IPS DF 4.7 (cell line): ENCODE measurements at regions not wholly inside any gene's neighbourhood (a gene's known extent, or its start where the extent isn't known, plus 50 kb on each side); places are given as distances from the start of the nearest gene placed in this dataset.

Experiments used
- DNase-seq: peaks from one replicate; pipeline ENCODE4 v3.0.0-alpha.2; 2013; ENCODE audit warnings: low spot score; ENCODE audit errors: extremely low read depth

- DNase-seq, result no peak
Measured at GRCh38 chr18:10270151-10270571, 184.3 kb upstream of the APCDD1 start.

GRCh38 chr18:10271481-10271880 is 183.0 kb upstream of the APCDD1 start:
- no peak for DNase-seq

GRCh38 chr18:10274301-10274700 is 180.1 kb upstream of the APCDD1 start:
- DNase-seq, result no peak

- DNase-seq, result no peak
Measured at GRCh38 chr18:10275486-10275885, 178.9 kb upstream of the APCDD1 start.

- DNase-seq, result no peak
Measured at GRCh38 chr18:10278265-10278664, 176.2 kb upstream of the APCDD1 start.

- DNase-seq, result no peak
Measured at GRCh38 chr18:10279471-10279870, 175.0 kb upstream of the APCDD1 start.

- DNase-seq, result no peak
Measured at GRCh38 chr18:10279905-10280644, 174.4 kb upstream of the APCDD1 start.

- no peak for DNase-seq
Measured at GRCh38 chr18:10284540-10285282, 169.7 kb upstream of the APCDD1 start.

- no peak for DNase-seq
Measured at GRCh38 chr18:10285283-10285640, 169.2 kb upstream of the APCDD1 start.

GRCh38 chr18:10286580-10287150 is 167.8 kb upstream of the APCDD1 start:
- no peak for DNase-seq

GRCh38 chr18:10289251-10289650 is 165.2 kb upstream of the APCDD1 start:
- DNase-seq, result no peak

GRCh38 chr18:10289951-10290637 is 164.3 kb upstream of the APCDD1 start:
- DNase-seq, result no peak

GRCh38 chr18:10290638-10291235 is 163.7 kb upstream of the APCDD1 start:
- no peak for DNase-seq

- DNase-seq, result no peak
Measured at GRCh38 chr18:10291568-10291981, 162.9 kb upstream of the APCDD1 start.

- DNase-seq, result no peak
Measured at GRCh38 chr18:10293966-10294365, 160.5 kb upstream of the APCDD1 start.

- no peak for DNase-seq
Measured at GRCh38 chr18:10295751-10296150, 158.7 kb upstream of the APCDD1 start.

- no peak for DNase-seq
Measured at GRCh38 chr18:10296491-10296890, 157.9 kb upstream of the APCDD1 start.

- DNase-seq, result no peak
Measured at GRCh38 chr18:10297086-10297485, 157.3 kb upstream of the APCDD1 start.

GRCh38 chr18:10298346-10298745 is 156.1 kb upstream of the APCDD1 start:
- no peak for DNase-seq

GRCh38 chr18:10299643-10300042 is 154.8 kb upstream of the APCDD1 start:
- no peak for DNase-seq

- no peak for DNase-seq
Measured at GRCh38 chr18:10300739-10301138, 153.7 kb upstream of the APCDD1 start.
